Epithelial cell of esophagus (primary cell): ENCODE measurements at regions not wholly inside any gene's neighbourhood (a gene's known extent, or its start where the extent isn't known, plus 50 kb on each side); places are given as distances from the start of the nearest gene placed in this dataset.

Source experiments
- DNase-seq: peaks from one replicate; pipeline ENCODE4 v3.0.0; 2010; ENCODE audit warnings: low read depth
- H3K4me3 ChIP-seq: 2 replicates; pipeline ENCODE4 v1.5.1; 2011; ENCODE audit warnings: mild to moderate bottlenecking, low read length, control low read depth
- CTCF ChIP-seq: IDR thresholded peaks from 2 replicates; pipeline ENCODE4 v1.5.1; 2011; ENCODE audit warnings: low read depth, mild to moderate bottlenecking, low read length, control low read depth, inconsistent platforms; ENCODE audit not compliant: insufficient read depth; ENCODE audit errors: missing control alignments

GRCh38 chrX:94961730-94962129 is 1287.7 kb downstream of the FAM133A start:
- peak; percentile 2 for DNase-seq

GRCh38 chrX:94977562-94977961 is 1303.6 kb downstream of the FAM133A start:
- H3K4me3 ChIP-seq: no peak overlapping the region
- no peak for TF ChIP-seq CTCF
- no peak for DNase-seq

More at GRCh38 chrX:94961730-94962129, 1287.7 kb downstream of the FAM133A start:
- TF ChIP-seq CTCF: no peak
- H3K4me3 ChIP-seq: no peak overlapping the region

- H3K4me3 ChIP-seq: no peak overlapping the region
- no peak for TF ChIP-seq CTCF
- DNase-seq: no peak
Measured at GRCh38 chrX:94977986-94978385, 1304.0 kb downstream of the FAM133A start.
